Ascending aorta (tissue), 2 donors: ENCODE measurements at regions not wholly inside any gene's neighbourhood (a gene's known extent, or its start where the extent isn't known, plus 50 kb on each side); places are given as distances from the start of the nearest gene placed in this dataset.

ENCODE experiments used
- DNase-seq, 2 donors: peaks; one replicate each; pipeline ENCODE4 v3.0.0-alpha.2; 2019; ENCODE audit warnings: low spot score in 2 of 2
- H3K27ac ChIP-seq, 2 donors: fragments of 200-600 bp; sonication (generic); one replicate each; pipeline ENCODE4 v1.5.1; 2016 to 2017; ENCODE audit warnings: mild to moderate bottlenecking in 1 of 2
- H3K27me3 ChIP-seq: fragments of 200-600 bp; sonication (generic); one replicate; pipeline ENCODE4 v1.5.1; 2017
- H3K36me3 ChIP-seq, 2 donors: fragments of 200-600 bp; sonication (generic); one replicate each; pipeline ENCODE4 v1.5.1; 2016
- H3K4me1 ChIP-seq, 2 donors: fragments of 200-600 bp; sonication (generic); one replicate each; pipeline ENCODE4 v1.5.1; 2016 to 2017; ENCODE audit warnings: mild to moderate bottlenecking in 1 of 2
- H3K4me3 ChIP-seq, 2 donors: fragments of 200-600 bp; sonication (generic); one replicate each; pipeline ENCODE4 v1.5.1; 2016 to 2017; ENCODE audit warnings: mild to moderate bottlenecking in 1 of 2
- H3K9me3 ChIP-seq, 2 donors: fragments of 200-600 bp; sonication (generic); one replicate each; pipeline ENCODE4 v1.5.1; 2016
- CTCF ChIP-seq, 3 experiments: fragments of 200-600 bp in 2 of 3; fragments of 450-650 bp in 1 of 3; sonication (generic) in 2 of 3; IDR thresholded peaks; one replicate each; pipeline ENCODE4 v1.5.1; 2016 to 2019; ENCODE audit warnings: antibody characterized with exemption in 3 of 3, mild to moderate bottlenecking in 1 of 3, moderate library complexity in 1 of 3
- intact Hi-C: fragments of 100-400 bp; cut with DNase I; formaldehyde crosslinking; loops from one replicate; pipeline ENCODE4 v1.15.1; 2023

DNA sequence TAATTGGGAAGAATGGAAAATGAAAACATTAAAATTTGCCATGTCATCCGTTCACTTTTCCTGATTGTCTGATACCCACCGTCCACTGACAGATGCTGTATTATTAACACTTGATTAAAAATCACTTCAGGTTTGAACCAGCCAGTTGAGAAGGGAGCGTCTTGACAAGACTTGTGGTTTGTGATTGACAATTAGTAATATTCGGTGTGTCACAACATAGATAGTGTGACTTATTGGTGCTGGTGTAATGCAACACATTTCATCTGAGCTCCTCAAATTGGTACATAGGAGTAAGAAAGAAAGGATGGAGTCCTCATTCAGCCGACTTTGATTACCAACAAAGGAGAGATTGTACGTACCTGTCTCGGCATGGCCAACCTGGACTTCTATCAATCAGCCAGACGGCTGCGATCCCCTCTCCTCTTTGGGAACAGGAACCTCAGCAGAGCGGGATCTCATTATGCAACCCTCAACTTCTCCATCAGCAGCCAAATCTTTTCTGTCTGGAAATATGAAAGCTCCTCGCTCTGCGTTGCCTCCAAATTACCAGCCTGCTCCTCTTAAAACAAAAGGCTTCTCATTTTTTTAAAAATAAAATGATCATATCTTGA lies 211.7 kb upstream of the MVB12B start:
- Histone ChIP-seq H3K4me3 (no peak overlapping the region), H3K9me3 (no peaks in the 10 kb centered on the region), H3K27me3 (no peaks in the 10 kb centered on the region), H3K4me1 (no peaks in the 10 kb centered on the region), H3K27ac (no peak overlapping the region), H3K36me3 (no peaks in the 10 kb centered on the region)
- TF ChIP-seq CTCF (IDR thresholded peaks at IDR 0.05), result no peak
- intact Hi-C loops, result no loop called here
- no peak for DNase-seq

DNA sequence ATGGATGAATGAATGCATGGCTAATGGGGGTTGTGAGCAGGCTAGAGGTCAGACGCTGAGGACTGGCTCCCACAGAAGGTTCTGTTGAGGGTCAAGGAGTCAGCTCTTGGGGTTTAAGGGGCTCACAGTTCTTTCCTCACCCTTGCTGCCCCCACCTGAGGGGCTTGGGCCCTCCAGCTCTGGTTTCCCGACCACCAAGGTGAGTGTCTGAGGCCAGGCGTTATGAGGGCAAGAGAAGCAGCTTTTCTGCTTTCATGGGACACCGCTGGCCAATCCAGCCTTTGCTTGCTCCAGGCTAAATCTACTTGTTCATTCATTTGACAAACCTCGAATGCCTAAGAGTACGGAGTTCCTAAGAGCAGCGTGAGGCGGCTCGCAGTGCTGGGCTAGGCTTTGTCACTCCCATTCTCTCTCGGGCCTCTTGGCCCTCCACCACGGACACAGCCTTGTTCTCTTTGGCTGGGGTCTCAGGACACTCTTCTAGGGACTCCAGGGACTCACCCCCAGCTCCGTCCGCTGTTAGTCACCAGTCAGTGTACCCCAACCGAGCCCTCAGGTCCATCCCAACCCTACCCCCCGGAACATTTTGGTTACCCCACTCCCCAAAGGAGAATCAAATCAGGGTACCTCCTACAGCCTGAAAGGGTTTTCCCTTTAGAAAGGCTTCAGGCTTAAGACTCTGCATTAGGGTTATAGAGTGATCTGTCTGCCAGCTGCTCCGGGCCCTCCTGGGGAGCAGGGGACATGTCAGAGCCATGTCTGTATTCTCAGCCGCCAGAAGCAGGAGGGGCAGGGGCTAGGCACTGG lies 210.1 kb upstream of the MVB12B start:
- intact Hi-C loops, result no loop called here
- Histone ChIP-seq H3K9me3 (no peaks in the 10 kb centered on the region), H3K27ac (no peak overlapping the region), H3K4me3 (no peak overlapping the region), H3K36me3 (no peaks in the 10 kb centered on the region), H3K27me3 (no peaks in the 10 kb centered on the region), H3K4me1 (no peaks in the 10 kb centered on the region)
- TF ChIP-seq CTCF (IDR thresholded peaks at IDR 0.05), result no peak
- DNase-seq, result peak in 1 of 2 donors; percentile 50

DNA sequence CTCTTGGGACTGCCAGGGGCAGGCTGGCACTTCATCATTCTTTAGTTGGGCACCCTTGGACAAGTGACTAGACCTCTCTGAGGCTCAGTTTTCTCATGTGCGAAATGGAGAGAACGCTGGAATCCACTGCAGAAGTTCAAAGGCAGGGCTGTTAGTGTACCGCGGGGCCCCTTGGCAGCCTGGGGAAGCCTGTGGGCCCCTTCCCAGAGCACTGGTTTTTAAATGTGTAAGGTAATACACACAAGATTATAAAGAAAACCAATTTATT lies 209.5 kb upstream of the MVB12B start:
- H3K36me3 ChIP-seq, result no peaks in the 10 kb centered on the region
- intact Hi-C loops, result no loop called here
- no peak for TF ChIP-seq CTCF (IDR thresholded peaks at IDR 0.05)
- H3K4me3 ChIP-seq, result no peak overlapping the region
- H3K9me3 ChIP-seq, result no peaks in the 10 kb centered on the region
- no peak overlapping the region for H3K27ac ChIP-seq
- no peaks in the 10 kb centered on the region for H3K4me1 ChIP-seq
- H3K27me3 ChIP-seq, result no peaks in the 10 kb centered on the region
- peak in 1 of 2 donors; percentile 22 for DNase-seq

DNA sequence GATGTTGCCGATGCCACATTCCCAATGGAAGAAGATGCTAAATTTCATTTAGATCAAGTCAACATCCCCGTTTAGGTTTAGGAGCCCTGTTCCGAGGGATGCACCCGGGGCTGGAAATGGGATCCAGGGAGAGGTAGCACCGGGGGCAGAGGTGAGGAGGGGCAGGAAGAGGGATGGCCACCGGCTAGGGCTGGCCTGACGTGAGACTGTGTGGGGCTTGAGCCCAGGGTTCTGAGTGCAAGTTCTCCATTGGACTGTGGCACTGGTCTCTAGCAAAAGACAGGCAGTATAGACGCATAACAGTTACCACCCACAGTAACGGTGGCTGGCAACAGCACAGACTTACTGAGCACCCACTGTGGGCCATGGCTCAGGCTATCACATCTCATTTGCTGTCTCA lies 209.0 kb upstream of the MVB12B start:
- H3K9me3 ChIP-seq, result no peaks in the 10 kb centered on the region
- H3K27me3 ChIP-seq, result no peaks in the 10 kb centered on the region
- DNase-seq, result peak in 1 of 2 donors; percentile 27
- no peaks in the 10 kb centered on the region for H3K36me3 ChIP-seq
- no peak for TF ChIP-seq CTCF (IDR thresholded peaks at IDR 0.05)
- no peak overlapping the region for H3K27ac ChIP-seq
- H3K4me3 ChIP-seq, result no peak overlapping the region
- intact Hi-C loops, result no loop called here
- H3K4me1 ChIP-seq, result no peaks in the 10 kb centered on the region

DNA sequence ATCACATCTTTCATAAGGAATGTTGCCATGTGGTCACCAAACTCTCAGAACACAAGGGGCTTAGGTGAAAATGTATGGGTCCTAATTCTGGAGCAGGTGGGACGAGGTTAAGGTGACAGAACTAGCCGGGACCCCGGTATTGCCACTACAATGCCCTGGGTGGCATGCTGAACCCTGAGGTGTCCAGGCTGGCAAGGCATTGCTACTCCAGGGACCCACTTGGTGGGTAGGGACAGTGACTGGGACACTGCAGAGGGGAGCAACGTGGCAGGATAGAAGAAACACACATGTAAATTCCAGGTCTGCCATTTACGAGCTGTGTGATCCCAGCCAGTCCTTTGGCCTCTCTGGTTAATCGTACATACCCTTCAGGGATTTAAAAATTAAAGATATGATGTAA lies 206.9 kb upstream of the MVB12B start:
- no peaks in the 10 kb centered on the region for H3K36me3 ChIP-seq
- H3K4me3 ChIP-seq, result no peak overlapping the region
- H3K4me1 ChIP-seq, result no peaks in the 10 kb centered on the region
- H3K9me3 ChIP-seq, result no peaks in the 10 kb centered on the region
- no peak for TF ChIP-seq CTCF (IDR thresholded peaks at IDR 0.05)
- no peaks in the 10 kb centered on the region for H3K27me3 ChIP-seq
- no peak overlapping the region for H3K27ac ChIP-seq
- intact Hi-C loops, result no loop called here
- peak in 1 of 2 donors; percentile 28 for DNase-seq
